GM20000 (cell line): ENCODE measurements at regions not wholly inside any gene's neighbourhood (a gene's known extent, or its start where the extent isn't known, plus 50 kb on each side); places are given as distances from the start of the nearest gene placed in this dataset.
"Not testable (repeated sequence)": the region's sequence is repeated elsewhere in the genome, so short reads cannot be mapped to it uniquely, and the experiment has no call there.

ENCODE experiments used
- DNase-seq: peaks from one replicate; pipeline ENCODE4 v3.0.0; 2012; ENCODE audit warnings: low spot score
- CTCF ChIP-seq: IDR thresholded peaks from 2 replicates; pipeline ENCODE4 v1.5.1; 2012; ENCODE audit warnings: mild to moderate bottlenecking, control low read depth; ENCODE audit errors: extremely low read depth, missing control alignments

DNA sequence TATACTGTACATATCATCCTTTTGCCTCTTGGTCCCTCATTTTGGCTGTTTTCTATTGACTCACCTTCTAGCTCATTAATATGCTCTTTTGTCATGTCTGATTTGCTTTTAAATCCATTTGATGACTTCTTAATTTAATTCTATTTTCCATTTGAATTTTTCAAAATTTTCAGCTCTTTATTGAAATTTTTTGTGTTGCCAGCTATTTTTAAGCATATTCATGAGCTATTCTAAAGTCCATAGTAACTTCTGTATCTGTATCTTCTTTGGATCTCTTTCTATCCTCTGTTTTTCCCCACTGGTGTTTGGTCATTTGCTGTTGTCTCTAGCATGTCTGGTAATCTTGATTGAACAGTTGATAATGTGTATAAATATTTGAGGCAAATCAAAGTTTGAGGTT is 227.8 kb downstream of the NDUFA10 start:
- DNase-seq: no peak
- no peak for TF ChIP-seq CTCF

DNA sequence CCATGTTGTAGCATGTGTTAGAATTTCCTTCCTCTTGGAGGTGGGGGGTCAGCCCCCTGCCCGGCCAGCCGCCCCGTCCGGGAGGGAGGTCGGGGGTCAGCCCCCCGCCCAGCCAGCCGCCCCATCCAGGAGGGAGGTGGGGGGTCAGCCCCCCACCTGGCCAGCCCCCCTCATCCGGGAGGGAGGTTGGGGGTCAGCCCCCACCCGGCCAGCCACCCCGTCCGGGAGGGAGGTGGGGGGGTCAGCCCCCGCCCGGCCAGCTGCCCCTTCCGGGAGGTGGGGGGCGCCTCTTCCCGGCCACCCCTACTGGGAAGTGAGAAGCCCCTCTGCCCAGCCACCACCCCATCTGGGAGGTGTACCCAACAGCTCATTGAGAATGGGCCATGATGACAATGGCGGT is 229.4 kb downstream of the NDUFA10 start:
- DNase-seq: not testable (repeated sequence)

- DNase-seq: no peak
- no peak for TF ChIP-seq CTCF
These were observed 231.3 kb downstream of the NDUFA10 start for GRCh38 chr2:239793836-239794235.

DNA sequence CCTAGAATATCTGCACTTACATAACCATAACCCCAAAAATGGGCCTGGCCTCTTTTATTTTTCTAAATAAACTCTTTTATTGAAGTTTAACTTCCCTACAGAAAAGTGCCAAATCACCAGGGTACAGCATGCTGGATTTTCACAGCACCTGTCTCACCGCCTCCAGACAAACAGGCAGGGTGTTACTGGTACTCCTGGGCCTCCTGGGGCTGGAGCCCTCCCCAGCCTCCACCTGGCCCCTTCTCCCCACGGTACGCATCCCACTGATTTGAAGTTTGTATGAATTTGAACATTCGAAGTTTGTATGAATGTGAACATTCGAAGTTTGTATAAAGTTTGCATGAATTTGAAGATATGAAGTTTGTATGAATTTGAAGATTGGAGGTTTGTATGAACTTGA is 232.1 kb downstream of the NDUFA10 start:
- DNase-seq: no peak
- TF ChIP-seq CTCF: no peak

GRCh38 chr2:239792405-239793084 is 232.6 kb downstream of the NDUFA10 start:
- no peak for TF ChIP-seq CTCF
- no peak for DNase-seq

DNA sequence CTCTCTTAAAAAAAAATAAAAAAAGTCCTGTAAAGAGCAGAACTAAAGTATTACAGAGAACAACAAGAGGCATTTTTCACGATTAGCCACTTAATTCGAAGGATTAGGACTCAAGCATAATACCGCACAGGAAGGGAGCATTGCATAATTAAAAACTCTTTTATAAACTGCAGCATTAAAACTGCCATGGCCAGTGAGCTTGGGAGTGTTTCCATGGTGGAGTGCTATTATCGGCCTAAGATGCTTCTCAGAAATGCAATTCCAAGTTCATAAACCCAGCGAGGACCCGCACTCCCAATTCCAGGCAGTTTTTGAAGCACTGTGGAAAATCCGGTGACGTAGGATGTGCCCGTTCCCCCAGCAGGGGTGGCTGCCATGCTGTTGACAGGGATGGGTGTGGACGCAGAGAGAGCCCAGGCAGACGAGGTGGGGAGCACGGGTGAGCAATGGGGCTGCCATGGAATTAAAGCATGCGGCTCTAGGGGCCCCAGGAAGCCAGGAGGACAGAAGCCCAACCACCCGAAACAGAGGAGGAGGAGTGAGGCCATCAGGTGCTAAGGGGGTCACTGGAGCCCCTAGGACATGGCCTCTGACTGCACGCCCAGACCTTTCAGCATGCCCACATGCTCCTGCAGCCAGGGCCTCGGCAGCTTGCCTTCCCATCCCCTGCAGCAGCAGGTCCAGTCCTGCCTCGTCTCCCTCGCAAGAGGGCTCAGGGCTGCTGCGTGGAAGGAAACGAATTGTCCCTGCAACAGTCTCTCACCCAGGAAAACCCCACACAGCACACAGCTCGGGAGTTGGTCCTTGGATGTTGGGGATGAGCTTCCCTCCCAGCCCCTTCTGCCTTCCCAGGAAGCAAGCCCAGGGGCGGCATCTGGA is 233.4 kb downstream of the NDUFA10 start:
- DNase-seq: no peak
- TF ChIP-seq CTCF: no peak

DNA sequence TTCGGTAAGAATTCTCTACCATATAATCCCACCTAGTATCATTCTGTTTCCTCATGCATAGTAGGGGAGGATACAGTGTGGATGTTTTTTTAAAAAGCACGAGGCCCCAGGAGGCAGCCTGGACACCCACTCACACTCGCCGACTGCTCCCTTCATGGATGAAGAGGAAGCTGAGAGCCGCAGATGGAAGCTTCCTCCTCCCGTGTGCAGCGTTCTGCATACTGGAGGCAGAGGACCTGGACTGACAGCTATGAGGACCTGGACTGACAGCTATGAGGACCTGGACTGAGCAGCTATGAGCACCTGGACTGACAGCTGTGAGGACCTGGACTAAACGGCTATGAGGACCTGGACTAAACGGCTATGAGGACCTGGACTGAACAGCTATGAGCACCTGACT is 234.4 kb downstream of the NDUFA10 start:
- TF ChIP-seq CTCF: no peak

More for the DNA sequence above, 234.4 kb downstream of the NDUFA10 start:
- DNase-seq: no peak
